ENCODE measurements at regions not wholly inside any gene's neighbourhood (a gene's known extent, or its start where the extent isn't known, plus 50 kb on each side); places are given as distances from the start of the nearest gene placed in this dataset.
A peak's percentile ranks its signal among the peaks of the same experiment; 100 is the strongest.

GRCh38 chr13:79682164-79682563, 201.2 kb downstream of the NDFIP2 start (continued):
- TF ChIP-seq AR (CRISPR knock-in tag; IDR thresholded peaks at IDR 0.05) = no peak

- Mint-ChIP-seq H3K4me3 (no peak overlapping the region), H3K4me1 (peaks cover 7% of the 10 kb centered on the region), H3K27ac (no peak overlapping the region; the same call in 1 of the 2 replicates), H3K27me3 (ENCODE audit: low read depth) (no peaks in the 10 kb centered on the region), H3K9me3 (peaks cover 4% of the 10 kb centered on the region), H3K36me3 (peaks cover 4% of the 10 kb centered on the region)
- peak; percentile 42; the same call in 1 of the 2 replicates for ATAC-seq
- ChIA-PET POLR2A (no interaction called here), CTCF (no interaction called here)
- no peak for DNase-seq (ENCODE audit: low spot score)
- TF ChIP-seq ATF6 (CRISPR knock-in tag; IDR thresholded peaks at IDR 0.05) = no peak
- no peak for TF ChIP-seq ZNF317 (CRISPR knock-in tag; IDR thresholded peaks at IDR 0.05; ENCODE audit: borderline replicate concordance, low read depth)
- no peak for TF ChIP-seq ZNF423 (CRISPR knock-in tag; IDR thresholded peaks at IDR 0.05)
- TF ChIP-seq ZNF232 (CRISPR knock-in tag; IDR thresholded peaks at IDR 0.05) = no peak
- no peak for TF ChIP-seq NR3C1 (CRISPR knock-in tag; conservative IDR thresholded peaks at IDR 0.05; ENCODE audit: low read depth)
- no peak for TF ChIP-seq NR2C2 (CRISPR knock-in tag; IDR thresholded peaks at IDR 0.05)
- no peak for TF ChIP-seq KAT7 (CRISPR knock-in tag; IDR thresholded peaks at IDR 0.05; ENCODE audit: borderline replicate concordance)
- no peak for TF ChIP-seq SMAD3 (CRISPR knock-in tag; IDR thresholded peaks at IDR 0.05; ENCODE audit: borderline replicate concordance)
- TF ChIP-seq GTF2I (CRISPR knock-in tag; conservative IDR thresholded peaks at IDR 0.05) = no peak
- no peak for TF ChIP-seq SMAD4 (CRISPR knock-in tag; IDR thresholded peaks at IDR 0.05)
- no peak for TF ChIP-seq CTCF (IDR thresholded peaks at IDR 0.05)
- TF ChIP-seq JAZF1 (CRISPR knock-in tag; IDR thresholded peaks at IDR 0.05) = no peak
- no peak for TF ChIP-seq ATF1 (CRISPR knock-in tag; IDR thresholded peaks at IDR 0.05)
- TF ChIP-seq IRF1 (CRISPR knock-in tag; IDR thresholded peaks at IDR 0.05) = no peak
- TF ChIP-seq ZNF512 (CRISPR knock-in tag; IDR thresholded peaks at IDR 0.05; ENCODE audit: borderline replicate concordance) = no peak
- TF ChIP-seq CREB1 (CRISPR knock-in tag; IDR thresholded peaks at IDR 0.05) = no peak
- TF ChIP-seq GRHL2 (CRISPR knock-in tag; IDR thresholded peaks at IDR 0.05; ENCODE audit: insufficient replicate concordance, severe bottlenecking) = no peak
- TF ChIP-seq FOXJ3 (CRISPR knock-in tag; IDR thresholded peaks at IDR 0.05; ENCODE audit: borderline replicate concordance) = no peak
- no peak for TF ChIP-seq ZSCAN18 (CRISPR knock-in tag; IDR thresholded peaks at IDR 0.05)
These were observed 200.1 kb downstream of the NDFIP2 start for GRCh38 chr13:79681069-79681468.
